ENCODE measurements at regions not wholly inside any gene's neighbourhood (a gene's known extent, or its start where the extent isn't known, plus 50 kb on each side); places are given as distances from the start of the nearest gene placed in this dataset.
A peak's percentile ranks its signal among the peaks of the same experiment; 100 is the strongest.

- H3K4me1 Mint-ChIP-seq (ENCODE audit: low read depth), result peaks cover 84% of the 10 kb centered on the region
- H3K36me3 Mint-ChIP-seq (ENCODE audit: low read depth), result no peaks in the 10 kb centered on the region
- H3K27ac Mint-ChIP-seq (ENCODE audit: unreplicated experiment), result peak overlapping the region; percentile 97
- H3K4me3 Mint-ChIP-seq (ENCODE audit: unreplicated experiment), result no peak overlapping the region
- no peaks in the 10 kb centered on the region for H3K9me3 Mint-ChIP-seq (ENCODE audit: low read depth)
- no peaks in the 10 kb centered on the region for H3K27me3 Mint-ChIP-seq (ENCODE audit: low read depth)
- DNase-seq (ENCODE audit: low spot score), result no peak
- no peak for TF ChIP-seq CTCF (IDR thresholded peaks at IDR 0.05)
These were observed 63.1 kb upstream of the STK38L start for GRCh38 chr12:27180906-27181505.

DNA sequence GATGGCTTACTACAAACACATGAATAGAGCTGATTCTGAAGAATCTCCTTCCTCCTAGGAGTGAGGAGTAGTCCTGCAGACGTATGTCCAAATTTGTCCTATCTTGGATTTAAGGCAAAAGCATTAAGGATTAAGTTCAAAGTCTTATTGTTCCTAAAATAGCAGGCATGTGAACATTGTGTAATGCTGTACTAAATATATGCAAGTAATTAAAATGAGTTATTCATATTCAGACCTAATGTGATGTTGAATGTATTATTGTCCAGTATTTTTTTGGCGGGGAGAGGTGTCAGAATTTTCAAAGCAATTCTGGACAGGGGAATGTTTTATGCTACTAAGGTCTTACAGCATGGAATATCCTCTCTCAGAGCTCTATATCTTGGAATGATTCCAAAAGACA lies 60.7 kb upstream of the STK38L start:
- H3K27ac Mint-ChIP-seq (ENCODE audit: unreplicated experiment), result no peak overlapping the region
- H3K9me3 Mint-ChIP-seq (ENCODE audit: low read depth), result no peaks in the 10 kb centered on the region
- no peak for DNase-seq (ENCODE audit: low spot score)
- H3K27me3 Mint-ChIP-seq (ENCODE audit: low read depth), result no peaks in the 10 kb centered on the region
- no peak for TF ChIP-seq CTCF (IDR thresholded peaks at IDR 0.05)
- peaks cover 83% of the 10 kb centered on the region for H3K4me1 Mint-ChIP-seq (ENCODE audit: low read depth)
- H3K36me3 Mint-ChIP-seq (ENCODE audit: low read depth), result no peaks in the 10 kb centered on the region
- H3K4me3 Mint-ChIP-seq (ENCODE audit: unreplicated experiment), result no peak overlapping the region

- no peak for TF ChIP-seq CTCF (IDR thresholded peaks at IDR 0.05)
- Mint-ChIP-seq H3K27me3 (ENCODE audit: low read depth) (no peaks in the 10 kb centered on the region), H3K4me3 (ENCODE audit: unreplicated experiment) (no peak overlapping the region), H3K27ac (ENCODE audit: unreplicated experiment) (peak overlapping the region; percentile 83), H3K36me3 (ENCODE audit: low read depth) (no peaks in the 10 kb centered on the region), H3K9me3 (ENCODE audit: low read depth) (no peaks in the 10 kb centered on the region), H3K4me1 (ENCODE audit: low read depth) (peaks cover 70% of the 10 kb centered on the region)
- no peak for DNase-seq (ENCODE audit: low spot score)
These were observed 58.7 kb upstream of the STK38L start for GRCh38 chr12:27185234-27186021.

DNA sequence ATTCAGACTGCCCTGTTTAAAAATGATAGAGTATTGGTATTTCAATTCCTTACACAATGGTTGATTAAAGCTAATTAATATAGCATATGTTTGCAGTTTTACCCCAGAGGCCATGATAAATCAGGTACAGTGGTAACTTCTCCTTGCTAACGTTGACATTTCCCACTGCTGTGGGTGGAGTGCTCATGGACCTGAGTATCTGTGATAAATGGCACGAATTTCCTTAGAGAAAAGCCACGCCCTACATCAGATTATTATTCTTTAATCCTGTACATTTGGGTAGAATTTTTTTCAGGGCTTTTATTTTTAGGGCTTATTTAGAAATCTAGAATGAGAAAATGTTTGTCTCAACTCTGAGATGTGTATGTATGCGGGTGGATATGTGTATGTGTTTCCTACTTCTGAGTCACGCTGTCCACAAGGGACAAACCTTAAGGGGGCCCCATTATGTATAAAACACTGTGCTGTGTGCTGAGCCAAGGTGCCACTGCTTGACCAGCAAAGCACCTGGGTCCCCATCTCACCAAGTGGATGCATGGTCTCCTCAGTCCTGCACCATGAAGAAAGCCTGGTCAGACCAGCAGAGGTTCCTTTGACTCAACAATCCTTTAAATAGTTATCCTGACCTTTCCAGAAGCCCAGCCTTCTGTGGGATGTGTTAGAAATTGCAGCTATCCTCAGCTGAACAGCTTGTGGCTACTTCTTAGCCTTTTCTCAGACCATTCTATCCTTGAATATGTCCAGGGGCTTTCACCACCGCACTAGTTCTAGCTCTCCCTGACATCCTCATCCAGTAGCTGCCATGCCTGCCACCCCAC lies 57.9 kb upstream of the STK38L start:
- Mint-ChIP-seq H3K4me1 (ENCODE audit: low read depth) (peaks cover 62% of the 10 kb centered on the region), H3K4me3 (ENCODE audit: unreplicated experiment) (no peak overlapping the region), H3K27ac (ENCODE audit: unreplicated experiment) (peak overlapping the region; percentile 83), H3K27me3 (ENCODE audit: low read depth) (no peaks in the 10 kb centered on the region), H3K9me3 (ENCODE audit: low read depth) (no peaks in the 10 kb centered on the region), H3K36me3 (ENCODE audit: low read depth) (no peaks in the 10 kb centered on the region)
- TF ChIP-seq CTCF (IDR thresholded peaks at IDR 0.05), result peak; percentile 13
- no peak for DNase-seq (ENCODE audit: low spot score)

- Mint-ChIP-seq H3K4me1 (ENCODE audit: low read depth) (peaks cover 56% of the 10 kb centered on the region), H3K9me3 (ENCODE audit: low read depth) (no peaks in the 10 kb centered on the region), H3K27ac (ENCODE audit: unreplicated experiment) (no peak overlapping the region), H3K27me3 (ENCODE audit: low read depth) (no peaks in the 10 kb centered on the region), H3K4me3 (ENCODE audit: unreplicated experiment) (no peak overlapping the region), H3K36me3 (ENCODE audit: low read depth) (no peaks in the 10 kb centered on the region)
- no peak for DNase-seq (ENCODE audit: low spot score)
- TF ChIP-seq CTCF (IDR thresholded peaks at IDR 0.05), result no peak
These were observed 56.4 kb upstream of the STK38L start for GRCh38 chr12:27187697-27188096.

All from chondrocyte (in vitro differentiated cells).